Chondrocyte (in vitro differentiated cells): ENCODE measurements at regions not wholly inside any gene's neighbourhood (a gene's known extent, or its start where the extent isn't known, plus 50 kb on each side); places are given as distances from the start of the nearest gene placed in this dataset.

ENCODE experiments used
- DNase-seq: peaks from one replicate; pipeline ENCODE4 v3.0.0; 2021; ENCODE audit warnings: mixed read lengths, low spot score
- H3K27ac Mint-ChIP-seq: one replicate; pipeline ENCODE4 v1.8.0; 2021; ENCODE audit warnings: mild to moderate bottlenecking, moderate library complexity, mixed read lengths; ENCODE audit not compliant: unreplicated experiment
- H3K27me3 Mint-ChIP-seq: 2 replicates; pipeline ENCODE4 v1.8.0; 2021; ENCODE audit warnings: low read depth, mixed read lengths
- H3K36me3 Mint-ChIP-seq: 2 replicates; pipeline ENCODE4 v1.8.0; 2021; ENCODE audit warnings: low read depth, mixed read lengths
- H3K4me1 Mint-ChIP-seq: 2 replicates; pipeline ENCODE4 v1.8.0; 2021; ENCODE audit warnings: low read depth, mild to moderate bottlenecking, mixed read lengths
- H3K4me3 Mint-ChIP-seq: one replicate; pipeline ENCODE4 v1.8.0; 2021; ENCODE audit warnings: mild to moderate bottlenecking, moderate library complexity, mixed read lengths; ENCODE audit not compliant: unreplicated experiment
- H3K9me3 Mint-ChIP-seq: 2 replicates; pipeline ENCODE4 v1.8.0; 2021; ENCODE audit warnings: low read depth, mixed read lengths
- TF ChIP-seq, protein P1 (sequence below): fragments of 200-600 bp; sonication (generic); IDR thresholded peaks from 2 replicates; pipeline ENCODE4 v1.5.0; 2021; ENCODE audit warnings: antibody characterized with exemption, mild to moderate bottlenecking, moderate library complexity

DNA sequence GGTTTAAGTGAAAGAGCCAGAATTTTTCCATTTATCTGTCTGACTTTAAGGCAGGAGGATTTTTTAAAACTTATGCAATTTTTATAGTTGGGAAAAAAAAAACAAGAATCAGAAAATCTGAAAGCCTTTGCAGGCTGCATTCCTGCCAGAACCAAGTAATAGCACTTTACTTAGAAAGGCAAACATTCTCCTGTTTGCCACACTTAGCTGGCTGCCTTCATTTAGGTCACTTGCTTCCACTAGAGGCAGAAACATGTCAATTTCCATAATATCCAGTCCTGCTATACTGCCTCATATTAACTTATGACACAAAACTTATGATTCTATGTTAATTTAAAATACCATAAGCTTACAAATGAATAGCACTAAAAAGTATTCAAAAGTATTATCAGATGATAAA is 425.8 kb downstream of the FRK start:
- Mint-ChIP-seq H3K36me3 (no peaks in the 10 kb centered on the region), H3K9me3 (no peaks in the 10 kb centered on the region), H3K4me1 (no peaks in the 10 kb centered on the region), H3K27me3 (peaks cover 2% of the 10 kb centered on the region), H3K27ac (no peak overlapping the region), H3K4me3 (no peak overlapping the region)
- TF ChIP-seq, protein P1, sequence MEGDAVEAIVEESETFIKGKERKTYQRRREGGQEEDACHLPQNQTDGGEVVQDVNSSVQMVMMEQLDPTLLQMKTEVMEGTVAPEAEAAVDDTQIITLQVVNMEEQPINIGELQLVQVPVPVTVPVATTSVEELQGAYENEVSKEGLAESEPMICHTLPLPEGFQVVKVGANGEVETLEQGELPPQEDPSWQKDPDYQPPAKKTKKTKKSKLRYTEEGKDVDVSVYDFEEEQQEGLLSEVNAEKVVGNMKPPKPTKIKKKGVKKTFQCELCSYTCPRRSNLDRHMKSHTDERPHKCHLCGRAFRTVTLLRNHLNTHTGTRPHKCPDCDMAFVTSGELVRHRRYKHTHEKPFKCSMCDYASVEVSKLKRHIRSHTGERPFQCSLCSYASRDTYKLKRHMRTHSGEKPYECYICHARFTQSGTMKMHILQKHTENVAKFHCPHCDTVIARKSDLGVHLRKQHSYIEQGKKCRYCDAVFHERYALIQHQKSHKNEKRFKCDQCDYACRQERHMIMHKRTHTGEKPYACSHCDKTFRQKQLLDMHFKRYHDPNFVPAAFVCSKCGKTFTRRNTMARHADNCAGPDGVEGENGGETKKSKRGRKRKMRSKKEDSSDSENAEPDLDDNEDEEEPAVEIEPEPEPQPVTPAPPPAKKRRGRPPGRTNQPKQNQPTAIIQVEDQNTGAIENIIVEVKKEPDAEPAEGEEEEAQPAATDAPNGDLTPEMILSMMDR = peak; percentile 41
- DNase-seq = no peak

DNA sequence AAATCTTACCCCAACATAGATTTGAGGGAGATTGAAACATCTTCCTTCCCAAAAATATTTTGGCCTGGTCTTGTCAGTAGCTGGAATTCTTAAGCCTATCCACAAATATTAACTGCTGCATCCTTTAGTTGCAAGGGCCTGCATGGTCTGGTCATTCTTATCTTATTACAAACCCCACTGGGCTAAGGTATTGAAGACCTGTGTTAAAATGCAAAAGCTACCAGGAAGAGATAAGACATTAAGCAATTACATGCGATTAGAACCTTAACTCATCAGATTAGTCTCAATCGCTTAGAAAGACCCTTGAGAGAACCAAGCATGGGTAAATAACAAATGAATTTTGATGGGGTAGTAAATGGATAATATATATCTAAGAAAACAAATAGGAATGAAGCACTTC is 426.6 kb downstream of the FRK start:
- DNase-seq = no peak
- Mint-ChIP-seq H3K4me3 (no peak overlapping the region), H3K4me1 (no peaks in the 10 kb centered on the region)

DNA sequence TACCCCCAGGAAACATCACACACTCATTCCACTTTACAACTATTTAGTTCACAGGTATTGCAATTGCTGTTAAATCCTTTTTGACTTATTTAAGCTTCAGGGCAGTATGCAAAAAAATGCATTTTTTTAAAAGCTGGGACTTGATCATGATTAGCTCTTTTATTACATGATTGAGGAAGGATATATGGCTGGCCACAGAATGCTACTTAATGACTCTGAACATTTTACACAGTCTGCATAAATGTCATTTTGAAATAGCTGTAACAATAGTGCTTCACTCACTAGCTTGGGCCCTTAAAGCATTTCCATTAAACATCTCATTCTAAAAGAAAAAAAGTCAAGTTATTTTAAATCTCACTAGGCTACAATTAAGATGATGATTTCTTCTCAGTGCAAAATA is 429.7 kb downstream of the FRK start:
- no peaks in the 10 kb centered on the region for H3K9me3 Mint-ChIP-seq
- no peak overlapping the region for H3K27ac Mint-ChIP-seq

More for the DNA sequence above, 426.6 kb downstream of the FRK start:
- H3K27me3 Mint-ChIP-seq = peaks cover 1% of the 10 kb centered on the region
- H3K27ac Mint-ChIP-seq = no peak overlapping the region
- H3K9me3 Mint-ChIP-seq = no peaks in the 10 kb centered on the region
- TF ChIP-seq, protein P1 = no peak
- H3K36me3 Mint-ChIP-seq = no peaks in the 10 kb centered on the region

DNA sequence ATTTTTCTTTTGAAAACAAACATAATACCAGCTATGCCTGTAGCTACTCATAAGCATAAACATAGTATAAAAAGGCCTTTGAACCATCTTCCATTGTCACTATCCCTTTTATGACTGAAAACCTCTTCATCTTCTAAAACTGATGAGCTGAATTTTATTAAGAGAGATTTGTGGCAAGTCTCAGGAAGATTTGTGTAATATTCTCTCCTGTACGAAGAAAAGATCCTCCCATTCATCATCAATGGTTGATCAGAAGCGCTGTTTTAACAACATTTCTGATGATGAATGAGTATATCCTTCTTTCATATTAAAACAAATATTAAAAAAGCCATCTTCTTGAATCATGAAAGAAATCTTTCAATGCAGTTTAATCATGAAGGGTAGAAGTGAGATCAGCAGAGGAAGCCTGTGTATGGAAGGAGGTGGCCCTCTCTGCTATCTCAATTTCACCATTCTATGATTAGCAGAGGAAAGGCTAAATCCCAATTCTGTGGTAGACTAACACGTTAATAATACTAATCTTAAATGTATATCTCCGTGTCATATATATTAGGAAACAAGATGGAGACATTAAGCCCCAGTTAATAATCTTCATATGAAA is 430.2 kb downstream of the FRK start:
- Mint-ChIP-seq H3K27me3 (no peaks in the 10 kb centered on the region), H3K36me3 (no peaks in the 10 kb centered on the region), H3K4me1 (no peaks in the 10 kb centered on the region), H3K9me3 (peaks cover 3% of the 10 kb centered on the region), H3K27ac (no peak overlapping the region), H3K4me3 (no peak overlapping the region)
- no peak for DNase-seq
- TF ChIP-seq, protein P1 = no peak

More for the DNA sequence above, 429.7 kb downstream of the FRK start:
- Mint-ChIP-seq H3K4me3 (no peak overlapping the region), H3K27me3 (no peaks in the 10 kb centered on the region), H3K36me3 (no peaks in the 10 kb centered on the region), H3K4me1 (no peaks in the 10 kb centered on the region)
- no peak for DNase-seq
- TF ChIP-seq, protein P1 = no peak

DNA sequence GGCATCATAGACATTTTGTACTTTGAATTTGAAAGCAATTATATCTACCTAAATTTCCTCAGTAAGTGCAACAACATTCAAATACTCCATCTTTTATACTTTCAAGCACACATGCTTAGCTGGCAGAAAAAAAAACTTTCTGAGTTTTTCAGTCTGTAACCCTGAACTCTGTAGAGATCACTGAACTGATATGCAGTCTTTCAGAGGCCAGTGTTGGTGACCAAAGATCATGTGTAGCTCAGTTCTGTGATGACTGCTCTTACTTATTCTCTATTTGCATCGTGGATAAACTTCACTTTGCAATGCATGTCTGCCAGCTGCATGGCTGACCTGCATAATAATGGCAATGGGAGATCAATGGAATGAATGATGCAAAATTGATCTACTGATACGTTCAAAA is 431.3 kb downstream of the FRK start:
- Mint-ChIP-seq H3K27ac (no peak overlapping the region), H3K27me3 (no peaks in the 10 kb centered on the region), H3K4me3 (no peak overlapping the region), H3K36me3 (no peaks in the 10 kb centered on the region), H3K9me3 (peaks cover 5% of the 10 kb centered on the region), H3K4me1 (no peaks in the 10 kb centered on the region)
- no peak for DNase-seq
- TF ChIP-seq, protein P1 = no peak
